Fibroblast of villous mesenchyme (primary cell): ENCODE measurements at regions not wholly inside any gene's neighbourhood (a gene's known extent, or its start where the extent isn't known, plus 50 kb on each side); places are given as distances from the start of the nearest gene placed in this dataset.

ENCODE experiments used
- DNase-seq: peaks from one replicate; pipeline ENCODE4 v3.0.0-alpha.2; 2010; ENCODE audit warnings: low read depth
- H3K4me3 ChIP-seq: 2 replicates; pipeline ENCODE4 v1.5.1; 2011; ENCODE audit warnings: low read depth, mild to moderate bottlenecking, low read length
- CTCF ChIP-seq: IDR thresholded peaks from 2 replicates; pipeline ENCODE4 v1.5.1; 2012; ENCODE audit warnings: low read depth, mild to moderate bottlenecking, low read length; ENCODE audit not compliant: insufficient read depth

GRCh38 chr3:64398476-64398875 lies 173.2 kb upstream of the PRICKLE2 start:
- no peak overlapping the region for H3K4me3 ChIP-seq
- peak; percentile 94 for DNase-seq
- no peak for TF ChIP-seq CTCF

DNA sequence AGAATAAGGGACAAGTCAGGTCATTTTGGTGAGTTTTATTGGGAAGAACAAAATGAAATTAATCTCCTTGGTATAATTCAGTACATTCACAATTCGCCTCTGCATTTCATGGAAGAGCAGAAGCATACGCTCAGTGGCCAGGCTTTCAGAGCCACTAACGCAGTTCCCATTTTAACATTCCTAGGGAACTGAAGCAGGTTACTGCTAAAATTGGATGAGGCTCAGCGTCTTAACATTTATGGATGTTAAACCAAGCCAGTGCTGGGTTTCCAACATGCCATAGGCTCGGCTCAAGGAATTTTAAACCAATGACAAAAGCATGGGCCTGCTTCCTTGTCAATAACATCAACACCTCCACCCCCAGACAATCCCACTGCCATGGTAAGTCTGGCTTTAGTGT lies 172.7 kb upstream of the PRICKLE2 start:
- DNase-seq: no peak
- TF ChIP-seq CTCF: no peak
- H3K4me3 ChIP-seq: no peak overlapping the region

DNA sequence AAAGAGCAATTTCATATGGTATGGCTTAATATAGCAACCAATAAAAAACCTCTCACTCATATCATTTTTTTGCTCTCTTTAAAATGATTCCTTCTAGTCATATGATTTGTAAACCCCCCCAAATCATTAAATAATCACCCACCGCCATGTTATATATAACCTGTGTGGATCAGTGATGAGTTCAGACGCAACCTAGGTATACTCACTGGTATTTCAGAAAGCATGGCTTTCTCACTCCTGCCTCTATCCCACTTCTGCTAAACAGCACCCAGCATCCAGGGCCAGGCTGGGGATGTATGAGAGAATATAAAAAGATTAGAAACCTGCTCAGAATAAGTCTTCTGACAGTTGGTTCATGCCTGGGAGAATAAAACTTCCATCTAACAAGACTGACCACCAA lies 172.3 kb upstream of the PRICKLE2 start:
- DNase-seq: no peak
- no peak for TF ChIP-seq CTCF

GRCh38 chr3:64395490-64395889 lies 170.2 kb upstream of the PRICKLE2 start:
- TF ChIP-seq CTCF: no peak
- DNase-seq: no peak
- H3K4me3 ChIP-seq: no peak overlapping the region

More for the DNA sequence above, 172.3 kb upstream of the PRICKLE2 start:
- no peak overlapping the region for H3K4me3 ChIP-seq

DNA sequence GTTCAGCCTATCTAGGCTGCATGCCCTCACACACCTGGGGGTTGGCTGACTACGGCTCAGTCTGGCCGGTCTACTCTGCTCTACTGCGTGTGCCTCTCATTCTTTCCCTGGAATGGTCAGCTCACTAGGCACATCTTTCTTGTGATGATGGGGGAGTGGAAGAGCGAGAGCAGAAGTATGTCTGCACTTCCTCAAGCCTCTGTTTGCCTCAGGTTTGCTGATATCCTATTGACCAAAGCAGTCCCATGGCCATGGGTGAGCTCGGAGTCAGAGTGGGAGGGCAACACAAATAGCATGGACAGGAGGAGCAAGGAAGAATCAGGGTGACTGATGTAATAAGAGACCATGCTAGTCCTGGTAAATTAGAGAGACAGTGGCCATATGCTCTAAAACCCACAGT lies 167.9 kb upstream of the PRICKLE2 start:
- no peak for TF ChIP-seq CTCF
- no peak overlapping the region for H3K4me3 ChIP-seq
- no peak for DNase-seq

DNA sequence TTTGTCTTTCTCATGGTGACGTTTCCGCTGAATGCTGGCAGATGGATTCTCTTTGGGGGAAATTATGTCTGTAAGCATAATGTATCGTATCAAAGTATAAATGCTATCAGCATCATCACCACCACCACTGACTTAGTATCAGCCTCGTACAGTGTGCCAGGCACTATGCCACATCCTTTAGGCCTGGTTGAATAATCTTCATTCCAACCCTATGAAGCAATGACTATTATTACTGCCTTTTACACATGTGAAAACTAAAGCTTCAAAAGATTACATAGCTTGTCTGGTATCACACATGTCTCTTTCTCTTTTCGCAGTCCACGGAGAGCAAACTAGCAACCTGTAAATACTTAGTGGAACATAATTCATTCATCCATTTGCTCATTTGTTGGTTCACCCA lies 166.7 kb upstream of the PRICKLE2 start:
- no peak for TF ChIP-seq CTCF
- DNase-seq: no peak
- no peak overlapping the region for H3K4me3 ChIP-seq

DNA sequence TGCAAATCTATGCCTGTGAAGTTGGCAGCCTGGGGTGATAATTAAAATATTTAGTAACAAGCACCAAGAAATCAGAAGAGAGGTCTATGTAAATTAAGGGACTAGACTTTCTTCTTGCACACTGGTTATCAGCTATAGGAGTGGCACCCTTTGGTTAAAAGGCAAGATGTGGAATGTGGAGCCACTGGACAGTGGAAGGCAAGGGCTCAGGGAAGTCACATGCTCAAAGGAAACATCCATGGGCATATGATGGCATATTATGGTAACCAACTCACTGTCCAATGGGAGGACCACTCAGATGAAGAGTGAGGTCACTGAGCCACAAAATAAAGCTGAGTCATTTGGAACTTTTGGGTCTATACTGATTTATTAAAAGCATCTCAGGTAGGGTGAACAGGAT lies 165.6 kb upstream of the PRICKLE2 start:
- TF ChIP-seq CTCF: no peak
- no peak overlapping the region for H3K4me3 ChIP-seq
- no peak for DNase-seq
